A549 (cell line): ENCODE measurements at regions not wholly inside any gene's neighbourhood (a gene's known extent, or its start where the extent isn't known, plus 50 kb on each side); places are given as distances from the start of the nearest gene placed in this dataset.

Source experiments
- CHD2 ChIP-seq: fragments of 150-350 bp; IDR thresholded peaks from 2 replicates; pipeline ENCODE4 v1.6.1; 2014; ENCODE audit warnings: low read length; ENCODE audit not compliant: partially characterized antibody
- EP300 ChIP-seq, 2 experiments: fragments of >200 bp; sonication (Bioruptor Twin); formaldehyde crosslinking; IDR thresholded peaks; 2 replicates in 1 of 2; 3 replicates in 1 of 2; pipeline ENCODE4 v1.6.1; 2016 to 2017
- JUNB ChIP-seq: fragments of >200 bp; sonication (Bioruptor Twin); formaldehyde crosslinking; IDR thresholded peaks from 2 replicates; pipeline ENCODE4 v1.6.1; 2016
- MYC ChIP-seq: IDR thresholded peaks from 2 replicates; pipeline ENCODE4 v1.6.1; 2012; ENCODE audit warnings: mild to moderate bottlenecking, inconsistent platforms, low read length, improper control_type of control experiment, borderline replicate concordance
- POLR2A ChIP-seq: IDR thresholded peaks from 2 replicates; pipeline ENCODE4 v1.6.1; 2012; ENCODE audit warnings: mild to moderate bottlenecking, low read length
- RFX5 ChIP-seq: fragments of 450-650 bp; IDR thresholded peaks from 2 replicates; pipeline ENCODE4 v1.7.1; 2014; ENCODE audit warnings: antibody characterized with exemption, mild to moderate bottlenecking, moderate library complexity

DNA sequence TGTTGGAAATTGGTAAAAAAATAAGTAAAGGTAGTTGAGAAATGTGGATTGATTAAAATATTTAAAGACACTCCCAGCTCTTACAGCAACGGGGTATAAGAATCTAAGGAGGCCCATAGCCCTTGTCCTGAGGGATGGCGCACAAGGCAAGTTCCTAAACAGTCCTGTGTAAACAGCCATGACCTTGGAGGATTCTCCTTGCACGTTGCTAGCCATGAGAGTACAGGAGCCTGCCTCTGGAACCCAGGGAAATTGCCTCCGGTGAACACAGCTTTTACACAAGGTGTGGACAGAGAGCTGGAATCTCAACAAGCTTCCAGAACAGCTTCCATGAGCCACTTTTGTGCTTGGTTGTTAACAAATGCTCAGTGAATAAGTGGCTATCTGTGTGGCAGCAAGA is 378.2 kb downstream of the FOXO1 start:
- no peak for TF ChIP-seq MYC
- TF ChIP-seq EP300 (IDR thresholded peaks at IDR 0.05) = no peak
- no peak for TF ChIP-seq POLR2A
- no peak for TF ChIP-seq CHD2
- no peak for TF ChIP-seq JUNB
- no peak for TF ChIP-seq RFX5
